Activated CD4-positive, alpha-beta T cell treated with anti-CD3 and anti-CD28 coated beads, Interleukin-2, Interleukin-6, amounts not matched to agents 100 ng/mL and 50 ng/mL, durations not matched to agents 16 hours and 8 hours (primary cell): ENCODE measurements at regions not wholly inside any gene's neighbourhood (a gene's known extent, or its start where the extent isn't known, plus 50 kb on each side); places are given as distances from the start of the nearest gene placed in this dataset.

Experiments used
- DNase-seq: peaks from one replicate; pipeline ENCODE4 v3.0.0-alpha.2; 2020

DNA sequence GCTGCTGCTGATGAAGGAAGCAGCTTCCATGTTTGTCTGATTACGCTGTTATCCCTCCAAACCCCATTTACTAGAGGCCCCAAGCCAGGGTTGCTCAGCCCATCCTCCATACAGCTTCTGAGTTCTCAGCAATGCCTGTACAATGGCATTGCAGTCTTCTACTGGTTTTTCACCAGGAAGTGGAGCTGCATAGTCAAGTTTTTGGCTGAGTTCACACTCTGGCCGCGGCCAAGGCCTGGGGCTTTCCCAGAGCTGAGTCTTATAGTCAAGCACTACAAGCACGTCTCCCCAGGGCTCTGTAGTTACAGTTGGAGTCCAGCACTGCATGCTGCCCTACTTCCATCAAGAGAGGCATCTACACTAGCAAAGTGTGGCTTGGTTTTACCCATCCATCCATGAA, 182.5 kb downstream of the POU4F1 start:
- no peak for DNase-seq

DNA sequence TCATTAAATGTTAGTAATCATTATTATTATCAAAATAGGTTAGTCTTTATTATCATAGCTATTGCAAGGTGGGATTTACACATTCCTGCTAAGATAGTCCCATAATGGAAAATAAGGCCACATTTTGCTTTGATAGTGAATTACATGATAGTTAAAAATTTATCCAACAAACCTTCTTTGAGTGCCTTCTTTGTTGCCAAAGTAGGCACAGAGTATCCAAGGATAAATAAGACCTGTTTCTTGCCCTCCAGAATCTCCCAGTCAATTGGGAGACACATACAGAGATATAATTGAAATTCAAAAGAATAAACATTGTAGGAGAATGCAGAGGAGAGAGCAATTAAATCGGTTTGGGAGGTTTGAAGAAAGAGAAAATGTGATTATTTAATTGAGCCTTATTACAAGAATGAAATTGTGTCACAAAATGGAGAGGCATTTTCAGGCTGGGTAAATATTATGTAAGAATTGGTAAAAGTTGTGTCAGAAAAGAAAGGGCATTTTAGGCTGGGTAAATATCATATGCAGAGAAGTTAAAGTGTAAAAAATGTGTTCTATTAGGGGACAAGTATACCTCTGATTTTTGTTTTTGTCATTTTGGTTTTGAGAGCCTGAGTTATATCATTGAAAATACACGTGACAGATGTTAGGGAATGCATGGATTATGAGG, 189.3 kb downstream of the POU4F1 start:
- no peak for DNase-seq

- DNase-seq, result no peak
Observed at GRCh38 chr13:78410847-78411246, 192.5 kb downstream of the POU4F1 start.

DNA sequence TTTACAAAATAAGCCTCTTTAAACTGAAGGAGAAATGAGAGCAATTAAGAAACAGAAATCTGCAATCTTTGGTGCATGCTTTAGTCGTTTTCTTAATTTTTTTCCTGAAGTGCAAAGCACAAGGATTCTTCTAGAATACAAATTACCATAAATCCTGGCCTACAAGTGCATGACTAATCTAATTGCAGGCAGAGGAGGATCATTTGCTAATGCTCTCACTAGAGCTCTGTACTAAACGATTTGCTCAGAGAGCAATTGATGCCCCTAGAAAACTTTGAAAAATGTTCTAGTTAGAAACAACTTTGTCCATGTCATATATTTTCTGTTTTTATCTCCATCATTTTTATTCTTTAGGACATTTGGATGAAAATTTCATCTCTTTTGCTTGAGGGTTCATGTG, 193.2 kb downstream of the POU4F1 start:
- no peak for DNase-seq

DNA sequence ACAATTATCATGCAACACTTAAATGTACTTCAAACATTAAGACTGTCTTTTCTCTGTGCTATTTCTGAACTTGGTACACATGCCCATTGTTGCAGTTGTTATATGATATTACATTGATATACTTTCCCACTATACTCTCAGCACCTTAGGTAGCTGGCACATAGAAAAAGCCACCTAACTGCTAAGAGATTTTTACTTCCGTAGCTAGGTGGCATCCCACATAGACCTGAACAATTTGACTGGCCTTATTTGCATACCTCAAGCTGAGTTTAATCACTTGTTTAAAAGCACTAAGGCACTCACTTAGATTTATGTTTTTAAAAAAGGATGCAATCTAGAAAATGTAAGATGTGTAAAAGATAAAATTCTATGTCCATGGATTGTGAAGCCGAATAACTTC, 194.2 kb downstream of the POU4F1 start:
- DNase-seq, result no peak

GRCh38 chr13:78404846-78405360, 198.4 kb downstream of the POU4F1 start:
- DNase-seq, result no peak

- DNase-seq, result no peak
Observed at GRCh38 chr13:78402708-78403400, 200.5 kb downstream of the POU4F1 start.

DNA sequence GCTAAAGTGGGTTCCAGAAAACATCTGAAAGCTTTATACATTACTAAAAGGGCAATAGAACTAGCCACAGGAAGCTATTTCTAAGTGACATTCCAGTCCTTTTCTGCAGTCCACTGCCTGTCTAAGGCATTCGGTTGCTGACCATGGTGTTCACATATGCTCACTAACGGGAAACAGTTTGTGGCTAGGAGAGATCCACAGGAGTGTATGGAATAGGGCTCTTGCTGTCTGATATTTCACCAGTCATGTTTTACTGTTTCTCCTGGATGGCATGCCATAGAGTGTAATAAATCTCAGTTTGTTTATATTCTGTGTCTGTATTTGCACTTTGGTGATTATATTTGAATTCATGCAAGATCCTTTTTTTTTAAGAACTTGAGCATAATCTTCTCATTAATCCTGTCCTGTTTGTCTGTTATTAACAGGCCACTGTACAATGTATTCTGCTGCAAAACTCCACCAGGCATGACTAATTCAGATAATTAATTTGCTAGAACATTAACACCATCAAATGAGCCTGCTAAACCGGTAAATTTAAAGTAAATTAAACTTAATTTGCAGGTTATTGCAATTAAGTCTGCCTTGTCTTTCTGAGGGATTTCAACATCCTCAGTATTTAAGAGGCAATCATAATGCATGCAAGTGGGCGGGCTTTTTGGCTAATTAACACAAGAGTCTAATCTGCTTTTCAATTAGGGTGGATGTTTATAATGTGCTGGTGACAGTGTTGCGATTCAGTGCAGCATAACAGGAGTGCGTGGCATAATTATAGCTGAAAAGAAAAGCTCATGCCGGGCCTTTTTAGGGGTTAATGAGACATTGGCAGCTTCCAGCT, 201.3 kb downstream of the POU4F1 start:
- no peak for DNase-seq

DNA sequence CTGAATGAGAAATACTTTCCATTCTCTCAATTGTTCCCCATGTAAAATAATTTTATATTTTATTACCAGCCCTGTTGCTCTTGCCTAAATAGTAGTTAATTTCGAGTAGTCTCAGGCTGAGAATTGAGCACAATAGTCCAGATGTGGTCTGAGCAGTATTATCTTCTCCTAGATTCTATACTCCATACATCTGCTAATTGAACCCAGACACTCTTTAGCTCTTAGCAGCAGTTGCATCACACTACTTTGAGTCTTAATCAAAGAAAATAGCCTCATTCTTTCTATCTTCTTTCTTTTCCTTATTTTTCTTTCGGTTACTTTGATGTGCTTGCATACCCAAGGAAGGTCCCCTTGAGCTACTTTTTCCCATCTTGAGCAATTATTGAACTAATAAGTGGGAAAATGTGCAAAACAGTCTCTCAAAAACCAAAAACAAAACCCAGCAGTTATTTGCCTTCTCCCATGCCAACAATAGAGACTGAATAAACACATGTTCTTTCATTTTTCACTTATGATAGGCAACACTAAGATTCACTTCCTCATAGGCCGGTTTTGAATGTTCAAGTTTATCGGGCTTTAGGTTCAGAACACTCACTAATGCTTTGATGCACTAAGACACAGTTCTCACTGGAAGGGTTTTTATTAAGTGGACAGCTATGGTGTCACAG, 204.5 kb downstream of the POU4F1 start:
- no peak for DNase-seq

- DNase-seq, result no peak
Observed at GRCh38 chr13:78393286-78394142, 209.8 kb downstream of the POU4F1 start.

- no peak for DNase-seq
Observed at GRCh38 chr13:78383899-78384298, 219.5 kb downstream of the POU4F1 start.

DNA sequence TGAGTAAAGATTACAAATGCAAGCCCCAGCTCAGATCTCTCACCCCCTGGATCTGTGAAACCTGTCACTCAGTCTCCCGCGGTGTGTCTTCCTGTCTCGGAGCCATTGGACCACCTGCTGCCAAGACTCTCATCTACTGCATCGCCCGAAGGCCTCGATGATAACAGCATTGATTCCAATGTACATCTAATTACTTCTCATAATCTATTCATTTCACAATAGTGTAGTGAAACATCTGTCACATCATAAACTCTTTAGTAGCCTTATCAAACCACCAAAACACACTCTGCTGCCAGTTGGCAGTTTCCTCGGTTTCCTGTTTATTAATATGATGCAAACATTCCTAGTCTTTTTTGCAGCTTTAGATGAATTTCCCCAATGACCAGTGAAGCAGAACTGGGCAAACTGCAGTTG, 220.3 kb downstream of the POU4F1 start:
- DNase-seq, result no peak

DNA sequence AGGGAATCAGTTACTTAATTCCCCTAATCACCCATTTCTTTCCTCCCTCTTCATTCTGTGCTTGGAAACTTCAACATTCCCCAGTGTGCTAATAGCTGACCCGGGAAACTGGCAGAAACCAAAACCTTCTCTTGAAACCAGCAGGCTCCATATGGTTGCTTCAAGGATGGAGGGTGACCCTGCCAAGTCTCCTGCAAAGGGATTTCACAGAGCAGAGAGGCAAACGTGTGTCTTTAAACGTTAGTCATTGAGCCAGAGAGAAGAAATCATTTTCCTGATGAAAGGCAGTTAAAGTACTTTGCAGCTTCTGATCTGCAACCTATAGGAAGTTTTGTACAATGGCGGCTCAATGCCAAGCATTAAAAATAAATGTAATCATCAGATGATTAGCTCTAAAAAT, 220.9 kb downstream of the POU4F1 start:
- no peak for DNase-seq

GRCh38 chr13:78376822-78377221, 226.5 kb downstream of the POU4F1 start:
- DNase-seq, result no peak

DNA sequence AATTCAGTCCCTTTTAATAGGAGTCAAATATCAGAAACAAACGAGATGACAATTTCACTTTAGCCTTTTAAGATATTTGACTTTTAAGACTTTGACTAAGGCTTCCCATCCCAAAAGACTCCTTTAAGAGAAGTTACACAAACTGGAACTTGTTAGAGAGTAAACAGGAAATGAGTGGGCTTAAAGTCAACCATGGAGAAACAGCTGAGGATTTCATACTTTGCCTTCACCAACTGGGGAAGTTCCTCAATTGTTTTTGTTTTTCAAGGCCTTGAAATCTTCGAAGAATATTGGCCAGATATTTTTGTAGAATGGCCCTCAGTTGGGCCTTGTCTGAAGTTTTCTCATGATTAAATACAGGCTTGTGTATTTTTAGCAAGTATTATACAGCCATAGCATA, 227.3 kb downstream of the POU4F1 start:
- no peak for DNase-seq

GRCh38 chr13:78372581-78372980, 230.8 kb downstream of the POU4F1 start:
- DNase-seq, result no peak

DNA sequence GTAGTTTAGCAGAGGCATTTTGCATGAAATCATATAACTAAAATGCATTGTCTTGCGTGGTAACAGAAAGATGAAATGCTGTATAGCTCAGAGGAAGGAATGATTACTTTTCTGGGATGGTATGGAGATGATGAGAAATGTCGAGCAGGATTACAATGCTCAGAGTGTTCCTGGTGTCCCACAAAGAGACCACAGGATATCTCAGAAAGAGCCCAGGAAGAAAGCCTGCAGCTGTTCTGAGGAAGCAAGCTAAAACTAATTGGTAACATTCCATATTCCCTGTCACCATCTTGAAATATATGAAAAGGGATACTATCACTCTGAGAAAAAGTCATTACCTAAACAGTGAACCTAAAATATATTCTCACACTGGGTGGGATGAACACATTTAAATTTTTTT, 233.1 kb downstream of the POU4F1 start:
- DNase-seq, result no peak

GRCh38 chr13:78364711-78365110, 238.6 kb downstream of the POU4F1 start:
- DNase-seq, result no peak

DNA sequence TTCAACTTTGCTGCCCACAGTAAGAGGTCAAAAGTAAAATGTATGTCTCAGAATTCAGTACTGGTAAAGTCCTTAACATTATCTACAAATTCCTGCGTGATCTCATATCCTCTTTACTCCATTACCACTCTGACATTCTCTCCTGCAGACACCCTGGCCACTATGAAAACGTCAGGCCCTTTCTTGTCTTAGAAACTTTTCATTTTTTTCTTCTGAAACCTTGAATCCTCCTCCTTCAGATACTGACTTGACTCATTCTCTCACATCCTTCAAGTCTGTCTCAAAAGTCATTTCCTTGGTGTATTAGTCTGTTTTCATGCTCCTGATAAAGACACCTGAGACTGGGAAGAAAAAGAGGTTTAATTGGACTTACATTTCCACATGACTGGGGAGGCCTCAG, 262.3 kb downstream of the POU4F1 start:
- no peak for DNase-seq

GRCh38 chr13:78339927-78340326, 263.4 kb downstream of the POU4F1 start:
- no peak for DNase-seq

DNA sequence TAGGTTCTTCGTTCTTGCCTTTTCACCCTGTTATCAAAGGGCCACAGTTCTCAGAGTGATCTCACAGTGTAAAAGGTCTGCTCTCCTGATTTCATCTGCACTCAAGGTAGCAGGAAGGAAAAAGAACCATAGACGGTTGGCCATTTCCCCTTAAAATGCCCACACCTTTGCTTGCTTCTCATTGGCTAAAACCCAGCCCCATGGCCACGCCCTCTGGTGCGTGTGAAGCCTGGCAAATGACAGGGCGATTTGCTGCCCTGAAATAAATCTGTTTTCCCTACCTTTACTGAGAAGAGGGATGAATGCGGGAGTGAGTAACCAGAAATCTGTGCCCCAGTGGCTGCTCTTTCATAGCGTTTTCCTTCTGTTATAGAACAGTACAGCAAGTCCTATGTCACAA, 269.3 kb downstream of the POU4F1 start:
- DNase-seq, result no peak

GRCh38 chr13:78326633-78327032, 276.7 kb downstream of the POU4F1 start:
- DNase-seq, result no peak
